ENCODE measurements at regions not wholly inside any gene's neighbourhood (a gene's known extent, or its start where the extent isn't known, plus 50 kb on each side); places are given as distances from the start of the nearest gene placed in this dataset.

- peaks cover 17% of the 10 kb centered on the region for H3K27me3 Mint-ChIP-seq
- WGBS (ENCODE audit: insufficient coverage), result 88% methylated on average over 8 of the region's 12 CpGs
- Histone ChIP-seq H4K20me1 (ENCODE audit: control insufficient read depth, insufficient read depth, low read length, poor library complexity, severe bottlenecking) (no peaks in the 10 kb centered on the region), H3K9ac (ENCODE audit: low read length) (no peak overlapping the region), H3K4me1 (ENCODE audit: control insufficient read depth in 2 of 2, insufficient read depth in 2 of 2, low read length in 2 of 2) (no peaks in the 10 kb centered on the region), H2AFZ (ENCODE audit: insufficient read depth, low read depth, low read length, poor library complexity, severe bottlenecking) (no peak overlapping the region), H3K36me3 (replicated peaks in 1 of 2; ENCODE audit: control extremely low read depth in 1 of 2, control insufficient read depth in 1 of 2, extremely low read depth in 1 of 2, insufficient read depth in 2 of 2, low read length in 1 of 2) (no peaks in the 10 kb centered on the region), H3K79me2 (ENCODE audit: control insufficient read depth, insufficient read depth, low read length) (no peaks in the 10 kb centered on the region), H3K9me3 (ENCODE audit: control extremely low read depth in 1 of 3, control insufficient read depth in 2 of 3, insufficient read depth in 1 of 3, low read length in 2 of 3) (no peaks in the 10 kb centered on the region), H3K27me3 (replicated peaks in 1 of 4; ENCODE audit: control extremely low read depth in 1 of 4, control insufficient read depth in 3 of 4, insufficient read depth in 4 of 4, low read length in 3 of 4) (peaks cover 0 to 2% (median 0%) of the 10 kb centered on the region in 4 experiments), H3K4me2 (replicated peaks; ENCODE audit: low read depth, low read length, poor library complexity, severe bottlenecking) (no peak overlapping the region), H3K27ac (ENCODE audit: low read length in 2 of 2) (no peak overlapping the region), H3K4me3 (ENCODE audit: control extremely low read depth in 1 of 5, extremely low read depth in 1 of 5, insufficient read depth in 1 of 5, low read depth in 2 of 5, low read length in 4 of 5) (no peak overlapping the region)
- H3K4me1 Mint-ChIP-seq, result no peaks in the 10 kb centered on the region
- intact Hi-C loops (cut with micrococcal nuclease), result no loop called here
- H3K9me3 Mint-ChIP-seq (ENCODE audit: insufficient read depth), result peaks cover 3% of the 10 kb centered on the region
- DNase-seq (no peak), ATAC-seq (ENCODE audit: low read depth) (no peak)
- CTCF ChIA-PET, result interaction anchor here (1.2 kb wide), 1 partner anchor 11 kb away, joined by 3 read pairs; no protein-coding TSS in a partner anchor
- POLR2A ChIA-PET, result no interaction called here
- TF ChIP-seq, protein P1, sequence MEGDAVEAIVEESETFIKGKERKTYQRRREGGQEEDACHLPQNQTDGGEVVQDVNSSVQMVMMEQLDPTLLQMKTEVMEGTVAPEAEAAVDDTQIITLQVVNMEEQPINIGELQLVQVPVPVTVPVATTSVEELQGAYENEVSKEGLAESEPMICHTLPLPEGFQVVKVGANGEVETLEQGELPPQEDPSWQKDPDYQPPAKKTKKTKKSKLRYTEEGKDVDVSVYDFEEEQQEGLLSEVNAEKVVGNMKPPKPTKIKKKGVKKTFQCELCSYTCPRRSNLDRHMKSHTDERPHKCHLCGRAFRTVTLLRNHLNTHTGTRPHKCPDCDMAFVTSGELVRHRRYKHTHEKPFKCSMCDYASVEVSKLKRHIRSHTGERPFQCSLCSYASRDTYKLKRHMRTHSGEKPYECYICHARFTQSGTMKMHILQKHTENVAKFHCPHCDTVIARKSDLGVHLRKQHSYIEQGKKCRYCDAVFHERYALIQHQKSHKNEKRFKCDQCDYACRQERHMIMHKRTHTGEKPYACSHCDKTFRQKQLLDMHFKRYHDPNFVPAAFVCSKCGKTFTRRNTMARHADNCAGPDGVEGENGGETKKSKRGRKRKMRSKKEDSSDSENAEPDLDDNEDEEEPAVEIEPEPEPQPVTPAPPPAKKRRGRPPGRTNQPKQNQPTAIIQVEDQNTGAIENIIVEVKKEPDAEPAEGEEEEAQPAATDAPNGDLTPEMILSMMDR (IDR thresholded peaks at IDR 0.05), result no peak
- TF ChIP-seq EZH2 (IDR thresholded peaks at IDR 0.05; ENCODE audit: borderline replicate concordance, insufficient read depth, low read depth, low read length, poor library complexity, severe bottlenecking), result no peak
- no peak overlapping the region for H3K4me3 Mint-ChIP-seq
- no peak overlapping the region for H3K27ac Mint-ChIP-seq
Observed at GRCh38 chr20:16647875-16648597, 74.8 kb upstream of the KIF16B start.

DNA sequence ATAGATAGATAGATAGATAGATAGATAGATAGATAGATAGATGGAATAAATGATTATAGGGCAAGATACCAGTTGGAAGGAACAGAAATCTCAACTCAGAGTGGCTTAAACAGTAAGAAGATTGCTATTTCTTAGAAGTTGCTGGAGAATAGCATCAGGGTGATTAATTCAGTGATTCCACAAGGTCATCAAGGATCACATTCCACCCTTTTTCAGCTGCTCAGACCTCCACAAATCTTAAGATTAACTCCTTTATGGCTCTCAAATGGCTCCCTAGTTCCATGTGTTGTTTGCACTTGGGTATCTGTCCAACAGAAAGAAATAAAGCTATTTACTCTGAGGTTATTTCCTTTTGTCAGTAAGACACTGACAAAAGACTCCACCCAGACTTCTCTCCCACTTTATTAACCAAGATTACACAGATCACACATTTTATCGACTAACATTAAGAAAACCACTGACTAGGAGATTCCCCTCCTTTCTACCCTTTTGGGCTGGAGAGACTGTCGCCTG is 68.3 kb upstream of the KIF16B start:
- no peaks in the 10 kb centered on the region for H3K4me1 ChIP-seq (ENCODE audit: control insufficient read depth in 2 of 2, insufficient read depth in 2 of 2, low read length in 2 of 2)
- DNase-seq, result no peak
- intact Hi-C loops (cut with micrococcal nuclease), result no loop called here
- Mint-ChIP-seq H3K4me3 (no peak overlapping the region), H3K4me1 (no peaks in the 10 kb centered on the region), H3K27ac (no peak overlapping the region), H3K27me3 (peaks cover 23% of the 10 kb centered on the region), H3K9me3 (ENCODE audit: insufficient read depth) (peaks cover 3% of the 10 kb centered on the region)
- no peak overlapping the region for H2AFZ ChIP-seq (ENCODE audit: insufficient read depth, low read depth, low read length, poor library complexity, severe bottlenecking)
- no peak overlapping the region for H3K9ac ChIP-seq (ENCODE audit: low read length)
- no peak overlapping the region for H3K4me2 ChIP-seq (replicated peaks; ENCODE audit: low read depth, low read length, poor library complexity, severe bottlenecking)
- H3K4me3 ChIP-seq (ENCODE audit: control extremely low read depth in 1 of 5, extremely low read depth in 1 of 5, insufficient read depth in 1 of 5, low read depth in 2 of 5, low read length in 4 of 5), result no peak overlapping the region
- H3K9me3 ChIP-seq (ENCODE audit: control extremely low read depth in 1 of 3, control insufficient read depth in 2 of 3, insufficient read depth in 1 of 3, low read length in 2 of 3), result no peaks in the 10 kb centered on the region
- CTCF ChIA-PET, result no interaction called here
- no peak for ATAC-seq (ENCODE audit: low read depth)
- peaks cover 0 to 2% (median 0%) of the 10 kb centered on the region in 4 experiments for H3K27me3 ChIP-seq (replicated peaks in 1 of 4; ENCODE audit: control extremely low read depth in 1 of 4, control insufficient read depth in 3 of 4, insufficient read depth in 4 of 4, low read length in 3 of 4)
- POLR2A ChIA-PET, result no interaction called here
- no peak overlapping the region for H3K27ac ChIP-seq (ENCODE audit: low read length in 2 of 2)
- H3K36me3 ChIP-seq (replicated peaks in 1 of 2; ENCODE audit: control extremely low read depth in 1 of 2, control insufficient read depth in 1 of 2, extremely low read depth in 1 of 2, insufficient read depth in 2 of 2, low read length in 1 of 2), result no peaks in the 10 kb centered on the region
- H4K20me1 ChIP-seq (ENCODE audit: control insufficient read depth, insufficient read depth, low read length, poor library complexity, severe bottlenecking), result no peaks in the 10 kb centered on the region
- H3K79me2 ChIP-seq (ENCODE audit: control insufficient read depth, insufficient read depth, low read length), result no peaks in the 10 kb centered on the region
- TF ChIP-seq, protein P1 (IDR thresholded peaks at IDR 0.05), result no peak
- TF ChIP-seq EZH2 (IDR thresholded peaks at IDR 0.05; ENCODE audit: borderline replicate concordance, insufficient read depth, low read depth, low read length, poor library complexity, severe bottlenecking), result no peak
- 100% methylated on average over 2 of the region's 2 CpGs for WGBS (ENCODE audit: insufficient coverage)
